ENCODE measurements at regions not wholly inside any gene's neighbourhood (a gene's known extent, or its start where the extent isn't known, plus 50 kb on each side); places are given as distances from the start of the nearest gene placed in this dataset.

- Histone ChIP-seq H3K27ac (ENCODE audit: low read depth, low read length) (no peak overlapping the region), H3K27me3 (ENCODE audit: insufficient read depth, low read length) (peaks cover 21% of the 10 kb centered on the region), H3K9me2 (ENCODE audit: insufficient read depth) (no peaks in the 10 kb centered on the region), H3K9me3 (ENCODE audit: control insufficient read depth in 1 of 2, insufficient read depth in 1 of 2, low read depth in 1 of 2, low read length in 2 of 2) (no peaks in the 10 kb centered on the region), H3K79me2 (ENCODE audit: insufficient read depth, low read length) (no peaks in the 10 kb centered on the region), H3K9ac (ENCODE audit: low read length) (no peak overlapping the region), H2AFZ (ENCODE audit: low read depth, low read length, poor library complexity, severe bottlenecking) (no peak overlapping the region), H3K4me1 (ENCODE audit: control insufficient read depth in 1 of 2, insufficient read depth in 2 of 2, low read length in 2 of 2) (no peaks in the 10 kb centered on the region), H3K4me2 (ENCODE audit: low read length) (no peak overlapping the region), H3K36me3 (ENCODE audit: control insufficient read depth in 1 of 2, insufficient read depth in 2 of 2, low read length in 2 of 2) (no peaks in the 10 kb centered on the region), H4K20me1 (ENCODE audit: insufficient read depth) (no peaks in the 10 kb centered on the region), H3K4me3 (replicated peaks in 1 of 2; ENCODE audit: low read depth in 1 of 2, low read length in 2 of 2) (no peak overlapping the region)
- intact Hi-C loops (cut with micrococcal nuclease) = no loop called here
- TF ChIP-seq ZBTB33 (IDR thresholded peaks at IDR 0.05; ENCODE audit: extremely low read depth, insufficient replicate concordance, low read length) (no peak), RAD21 (IDR thresholded peaks at IDR 0.05; ENCODE audit: low read depth) (no peak), ZFX (IDR thresholded peaks at IDR 0.05) (no peak), SIN3A (IDR thresholded peaks at IDR 0.05; ENCODE audit: low read depth) (no peak)
- POLR2A ChIA-PET = no interaction called here
- BruUV-seq (replicated peaks) = no TSS peak
- RAD21 ChIA-PET (ENCODE audit: low non-redundant PET in 1 of 2, low total read pairs in 2 of 2, uncharacterized antibody in 2 of 2, unreplicated experiment in 2 of 2) = no interaction called here
- no peak for DNase-seq (ENCODE audit: low read depth, low spot score)
- no peak for ATAC-seq
- CTCF ChIA-PET = no interaction called here
Measured at GRCh38 chr5:2124434-2125170, 241.9 kb upstream of the IRX4 start.

GRCh38 chr5:2123874-2124273 lies 241.1 kb upstream of the IRX4 start:
- no peak overlapping the region for H3K9ac ChIP-seq (ENCODE audit: low read length)
- CTCF ChIA-PET = no interaction called here
- TF ChIP-seq POLR2A (IDR thresholded peaks at IDR 0.05; ENCODE audit: borderline replicate concordance, extremely low read depth, insufficient read depth, insufficient read length) (no peak), ZFX (IDR thresholded peaks at IDR 0.05) (no peak), REST (IDR thresholded peaks at IDR 0.05; ENCODE audit: low read depth) (no peak), POLR2AphosphoS5 (IDR thresholded peaks at IDR 0.05; ENCODE audit: low read depth, low read length) (no peak), RAD21 (IDR thresholded peaks at IDR 0.05; ENCODE audit: low read depth) (no peak), ELF1 (IDR thresholded peaks at IDR 0.05; ENCODE audit: borderline replicate concordance, low read depth) (no peak), SRF (IDR thresholded peaks at IDR 0.05; ENCODE audit: low read depth) (no peak), EGR1 (IDR thresholded peaks at IDR 0.05; ENCODE audit: low read depth) (no peak), TCF7L2 (IDR thresholded peaks at IDR 0.05; ENCODE audit: borderline replicate concordance, extremely low read depth, insufficient read depth, insufficient read length) (no peak), MAX (IDR thresholded peaks at IDR 0.05) (no peak)

More at GRCh38 chr5:2123874-2124273, 241.1 kb upstream of the IRX4 start:
- Histone ChIP-seq H3K4me3 (replicated peaks in 1 of 2; ENCODE audit: low read depth in 1 of 2, low read length in 2 of 2) (no peak overlapping the region), H3K27ac (ENCODE audit: low read depth, low read length) (no peak overlapping the region), H3K4me2 (ENCODE audit: low read length) (no peak overlapping the region), H3K27me3 (ENCODE audit: insufficient read depth, low read length) (peaks cover 28% of the 10 kb centered on the region), H4K20me1 (ENCODE audit: insufficient read depth) (no peaks in the 10 kb centered on the region), H3K9me3 (ENCODE audit: control insufficient read depth in 1 of 2, insufficient read depth in 1 of 2, low read depth in 1 of 2, low read length in 2 of 2) (no peaks in the 10 kb centered on the region), H3K4me1 (ENCODE audit: control insufficient read depth in 1 of 2, insufficient read depth in 2 of 2, low read length in 2 of 2) (no peaks in the 10 kb centered on the region), H3K79me2 (ENCODE audit: insufficient read depth, low read length) (no peaks in the 10 kb centered on the region), H3K9me2 (ENCODE audit: insufficient read depth) (no peaks in the 10 kb centered on the region), H2AFZ (ENCODE audit: low read depth, low read length, poor library complexity, severe bottlenecking) (no peak overlapping the region), H3K36me3 (ENCODE audit: control insufficient read depth in 1 of 2, insufficient read depth in 2 of 2, low read length in 2 of 2) (no peaks in the 10 kb centered on the region)
- ATAC-seq (no peak), DNase-seq (ENCODE audit: low read depth, low spot score) (no peak)
- RAD21 ChIA-PET (ENCODE audit: low non-redundant PET in 1 of 2, low total read pairs in 2 of 2, uncharacterized antibody in 2 of 2, unreplicated experiment in 2 of 2) = no interaction called here
- POLR2A ChIA-PET = no interaction called here
- BruUV-seq (replicated peaks) = no TSS peak
- intact Hi-C loops (cut with micrococcal nuclease) = no loop called here

All from HCT116 (cell line).